Glutamatergic neuron (in vitro differentiated cells): ENCODE measurements at regions not wholly inside any gene's neighbourhood (a gene's known extent, or its start where the extent isn't known, plus 50 kb on each side); places are given as distances from the start of the nearest gene placed in this dataset.

Experiments
- DNase-seq: peaks from one replicate; pipeline ENCODE4 v3.0.0; 2022
- H3K27ac Mint-ChIP-seq: one replicate; pipeline ENCODE4 v1.8.0; 2020; ENCODE audit warnings: mild to moderate bottlenecking, mixed read lengths, inconsistent platforms; ENCODE audit not compliant: unreplicated experiment
- H3K27me3 Mint-ChIP-seq: one replicate; pipeline ENCODE4 v1.8.0; 2020; ENCODE audit warnings: mild to moderate bottlenecking, moderate library complexity, mixed read lengths, inconsistent platforms; ENCODE audit not compliant: unreplicated experiment
- H3K36me3 Mint-ChIP-seq: one replicate; pipeline ENCODE4 v1.8.0; 2020; ENCODE audit warnings: mild to moderate bottlenecking, mixed read lengths, inconsistent platforms; ENCODE audit not compliant: unreplicated experiment
- H3K4me1 Mint-ChIP-seq: one replicate; pipeline ENCODE4 v1.8.0; 2020; ENCODE audit warnings: mild to moderate bottlenecking, low read depth, mixed read lengths, inconsistent platforms; ENCODE audit not compliant: unreplicated experiment
- H3K4me3 Mint-ChIP-seq: one replicate; pipeline ENCODE4 v1.8.0; 2020; ENCODE audit warnings: mild to moderate bottlenecking, mixed read lengths, inconsistent platforms; ENCODE audit not compliant: unreplicated experiment
- H3K9me3 Mint-ChIP-seq: one replicate; pipeline ENCODE4 v1.8.0; 2020; ENCODE audit warnings: mild to moderate bottlenecking, moderate library complexity, mixed read lengths, inconsistent platforms; ENCODE audit not compliant: unreplicated experiment
- CTCF ChIP-seq: fragments of 200-600 bp; sonication (generic); IDR thresholded peaks from one replicate; pipeline ENCODE4 v1.5.0; 2021; ENCODE audit not compliant: partially characterized antibody, unreplicated experiment

GRCh38 chr4:62159306-62159705 lies 959.2 kb downstream of the ADGRL3 start:
- TF ChIP-seq CTCF = no peak
- DNase-seq = no peak
- H3K4me1 Mint-ChIP-seq = no peaks in the 10 kb centered on the region
- no peak overlapping the region for H3K27ac Mint-ChIP-seq
- no peaks in the 10 kb centered on the region for H3K36me3 Mint-ChIP-seq
- no peak overlapping the region for H3K4me3 Mint-ChIP-seq
- no peaks in the 10 kb centered on the region for H3K9me3 Mint-ChIP-seq
- no peaks in the 10 kb centered on the region for H3K27me3 Mint-ChIP-seq

GRCh38 chr4:62156205-62156604 lies 956.1 kb downstream of the ADGRL3 start:
- Mint-ChIP-seq H3K4me1 (no peaks in the 10 kb centered on the region), H3K27ac (no peak overlapping the region), H3K27me3 (no peaks in the 10 kb centered on the region), H3K36me3 (no peaks in the 10 kb centered on the region), H3K9me3 (no peaks in the 10 kb centered on the region), H3K4me3 (no peak overlapping the region)
- DNase-seq = no peak
- no peak for TF ChIP-seq CTCF

- DNase-seq = no peak
- Mint-ChIP-seq H3K9me3 (peaks cover 3% of the 10 kb centered on the region), H3K27ac (no peak overlapping the region), H3K27me3 (no peaks in the 10 kb centered on the region), H3K36me3 (peaks cover 7% of the 10 kb centered on the region), H3K4me3 (no peak overlapping the region), H3K4me1 (no peaks in the 10 kb centered on the region)
- no peak for TF ChIP-seq CTCF
Observed at GRCh38 chr4:62145276-62145675, 945.1 kb downstream of the ADGRL3 start.

- H3K4me3 Mint-ChIP-seq = no peak overlapping the region
- no peak for TF ChIP-seq CTCF
- no peak for DNase-seq
- no peak overlapping the region for H3K27ac Mint-ChIP-seq
- H3K27me3 Mint-ChIP-seq = no peaks in the 10 kb centered on the region
- H3K4me1 Mint-ChIP-seq = no peaks in the 10 kb centered on the region
- H3K9me3 Mint-ChIP-seq = peaks cover 3% of the 10 kb centered on the region
- peaks cover 7% of the 10 kb centered on the region for H3K36me3 Mint-ChIP-seq
Observed at GRCh38 chr4:62144431-62144830, 944.3 kb downstream of the ADGRL3 start.

GRCh38 chr4:62135565-62136156 lies 935.5 kb downstream of the ADGRL3 start:
- Mint-ChIP-seq H3K36me3 (peaks cover 15% of the 10 kb centered on the region), H3K9me3 (peaks cover 2% of the 10 kb centered on the region), H3K27ac (no peak overlapping the region), H3K4me1 (no peaks in the 10 kb centered on the region), H3K4me3 (no peak overlapping the region), H3K27me3 (peaks cover 5% of the 10 kb centered on the region)
- TF ChIP-seq CTCF = no peak
- no peak for DNase-seq
